Anterior cingulate cortex (tissue), 58 donors: ENCODE measurements at regions not wholly inside any gene's neighbourhood (a gene's known extent, or its start where the extent isn't known, plus 50 kb on each side); places are given as distances from the start of the nearest gene placed in this dataset.

Source experiments
- DNase-seq, 58 donors: peaks; one replicate each; lab custom pipeline; 2025; lab: John Stamatoyannopoulos, UW

- no peak for DNase-seq
These were observed 410.9 kb downstream of the TYW1 start for GRCh38 chr7:67407392-67408071.

GRCh38 chr7:67408109-67408508, 411.5 kb downstream of the TYW1 start:
- no peak for DNase-seq

DNA sequence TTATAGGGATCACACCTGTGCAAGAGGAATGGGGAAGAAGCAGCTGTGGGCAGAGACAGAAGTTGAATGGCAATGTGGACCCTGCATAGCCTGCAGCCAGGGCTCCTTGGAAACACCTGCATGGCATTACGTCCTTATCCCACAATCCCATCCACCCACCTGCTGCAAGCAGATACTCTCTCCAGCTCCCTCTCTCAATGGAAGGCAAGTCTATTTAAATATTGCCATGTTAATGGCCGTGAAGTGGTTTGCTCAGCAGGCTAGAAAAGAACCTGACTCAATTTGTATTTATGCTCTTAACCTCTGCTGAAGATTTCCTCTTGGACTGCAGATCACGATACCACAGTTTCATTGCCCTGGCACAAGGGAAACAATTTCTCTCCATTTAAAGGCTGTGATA, 417.0 kb downstream of the TYW1 start:
- DNase-seq = no peak

- DNase-seq = no peak
These were observed 418.2 kb downstream of the TYW1 start for GRCh38 chr7:67414858-67415257.

- DNase-seq = no peak
These were observed 426.0 kb downstream of the TYW1 start for GRCh38 chr7:67422601-67423000.

DNA sequence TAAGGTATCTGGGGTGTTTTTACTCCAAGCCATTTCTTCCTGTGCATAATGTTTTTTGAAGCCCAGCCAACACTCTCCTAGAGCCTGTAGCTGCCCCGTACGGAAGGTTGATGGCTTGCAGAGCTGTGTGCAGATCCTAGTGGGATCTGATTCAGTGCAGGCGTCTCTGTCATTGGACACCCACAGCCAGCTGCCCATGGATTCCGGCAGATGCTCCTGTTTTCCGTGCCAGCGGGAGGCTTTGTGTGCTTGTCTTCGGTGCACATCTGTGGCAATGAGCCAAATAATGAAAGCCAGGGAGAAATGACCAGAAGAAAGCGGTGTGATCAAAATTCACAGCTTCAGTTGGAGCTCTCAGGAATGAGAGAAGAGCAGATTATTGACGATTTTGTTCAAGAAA, 426.4 kb downstream of the TYW1 start:
- DNase-seq = peak in 5 of 58 donors; percentile 0 to 14 (median 2)

GRCh38 chr7:67426654-67427053, 430.0 kb downstream of the TYW1 start:
- no peak for DNase-seq

DNA sequence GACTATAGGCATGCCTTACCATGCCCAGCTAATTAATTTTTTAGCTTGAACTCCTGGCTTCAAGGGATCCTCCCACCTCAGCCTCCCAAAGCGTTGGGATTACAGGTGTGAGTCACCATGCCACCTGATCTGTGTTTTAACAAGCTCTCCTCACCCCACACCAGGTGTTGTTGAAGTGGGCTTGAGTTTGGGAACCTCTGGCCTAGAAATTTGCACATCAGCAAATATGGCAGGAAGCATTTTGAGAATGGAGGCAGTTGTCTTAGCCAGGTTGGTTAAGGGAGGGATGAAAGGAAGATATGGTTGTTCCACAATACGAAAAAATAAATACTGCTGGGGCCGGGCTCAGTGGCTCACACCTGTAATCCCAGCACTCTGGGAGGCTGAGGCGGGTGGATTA, 433.1 kb downstream of the TYW1 start:
- DNase-seq = no peak

- DNase-seq = no peak
These were observed 436.1 kb downstream of the TYW1 start for GRCh38 chr7:67432536-67433234.

DNA sequence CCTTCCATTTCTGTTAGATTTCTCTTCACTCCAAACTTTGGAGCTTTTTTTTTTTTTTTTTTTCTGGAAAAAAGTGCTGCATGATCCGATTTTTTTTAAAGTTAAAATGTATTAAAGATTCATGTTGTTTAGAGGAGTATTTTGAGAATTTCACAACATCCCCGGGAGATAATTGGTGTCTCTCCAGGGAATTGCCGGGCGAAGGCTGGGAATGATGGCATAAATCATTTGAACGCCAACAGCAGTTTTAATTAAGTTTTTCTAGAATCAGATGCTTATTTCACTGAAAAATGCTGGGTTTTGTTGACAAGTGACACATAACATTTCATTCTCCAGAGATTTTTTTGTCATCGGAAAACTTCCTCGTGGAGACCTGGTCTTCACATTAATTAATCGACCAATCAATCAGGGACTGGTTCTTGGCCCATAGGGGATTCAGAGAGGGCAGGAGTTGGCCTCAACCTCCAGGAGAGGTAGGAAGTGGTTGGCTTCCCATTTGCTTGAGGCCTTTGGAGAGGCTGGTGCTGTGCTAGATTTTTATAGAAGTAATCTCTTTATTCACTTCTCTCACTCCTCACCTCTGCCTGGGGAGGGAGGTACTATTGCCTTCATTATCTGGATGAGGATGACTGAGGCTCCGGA, 439.4 kb downstream of the TYW1 start:
- DNase-seq = no peak

DNA sequence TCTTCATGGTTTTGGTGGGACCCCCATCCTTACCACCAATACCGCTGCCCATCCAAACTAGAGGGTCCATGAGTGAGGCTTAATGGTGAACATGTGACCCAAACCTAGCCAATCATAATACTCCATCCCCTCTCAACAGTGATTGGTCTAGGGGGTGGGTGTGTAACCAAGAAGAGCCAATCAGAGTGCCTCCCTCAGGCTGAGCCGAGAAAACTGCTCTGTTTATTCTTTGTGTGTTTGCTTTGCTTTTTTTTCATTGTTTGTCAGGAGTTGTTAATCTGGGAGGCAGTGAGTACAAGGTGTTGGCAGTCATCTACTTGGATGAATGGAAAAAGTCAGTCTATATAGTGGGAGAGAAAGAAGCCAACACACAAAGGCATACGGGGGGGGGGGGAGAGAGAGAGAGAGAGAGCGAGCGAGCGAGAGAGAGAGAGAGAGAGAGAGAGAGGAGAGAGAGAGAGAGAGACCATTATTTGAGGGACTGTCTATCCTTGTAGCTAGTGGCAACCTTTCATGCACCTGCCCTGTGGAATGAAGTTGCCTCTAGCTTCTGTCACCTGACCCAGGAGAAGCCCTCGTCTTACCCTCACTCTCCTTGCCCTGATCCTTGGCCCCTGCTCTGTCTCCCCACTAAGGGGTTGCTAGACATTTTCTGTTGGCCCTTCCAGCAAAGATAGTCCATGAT, 441.7 kb downstream of the TYW1 start:
- DNase-seq = no peak

DNA sequence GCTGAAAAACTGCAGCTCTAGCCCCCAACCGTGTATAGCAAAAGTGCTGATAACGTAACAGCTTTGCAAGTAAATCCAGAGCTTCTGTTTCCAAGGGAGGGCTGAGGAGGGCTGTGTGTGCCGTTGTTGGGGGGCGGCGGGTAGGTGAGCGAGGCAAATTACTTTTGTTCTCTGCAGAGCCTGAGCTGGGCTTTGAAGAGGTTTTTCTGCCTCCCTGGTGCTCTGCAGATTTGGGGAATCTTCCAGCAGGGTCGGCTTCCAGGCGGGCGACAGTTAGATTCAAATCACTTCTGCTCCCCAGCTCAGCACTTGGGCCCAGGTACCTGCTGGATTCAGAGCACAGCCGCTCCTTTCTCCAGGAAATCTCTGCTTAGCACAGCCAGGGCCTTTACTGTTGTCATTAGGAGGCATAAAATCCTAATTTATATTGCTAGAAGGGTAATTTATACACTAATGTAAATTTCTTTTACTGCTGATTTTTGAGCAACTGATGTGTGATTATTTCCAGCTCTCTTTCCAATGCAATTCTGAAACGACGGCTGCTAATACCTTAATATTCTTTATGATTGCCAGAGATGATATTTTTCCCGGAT, 442.4 kb downstream of the TYW1 start:
- DNase-seq = peak in 1 of 58 donors; percentile 3

DNA sequence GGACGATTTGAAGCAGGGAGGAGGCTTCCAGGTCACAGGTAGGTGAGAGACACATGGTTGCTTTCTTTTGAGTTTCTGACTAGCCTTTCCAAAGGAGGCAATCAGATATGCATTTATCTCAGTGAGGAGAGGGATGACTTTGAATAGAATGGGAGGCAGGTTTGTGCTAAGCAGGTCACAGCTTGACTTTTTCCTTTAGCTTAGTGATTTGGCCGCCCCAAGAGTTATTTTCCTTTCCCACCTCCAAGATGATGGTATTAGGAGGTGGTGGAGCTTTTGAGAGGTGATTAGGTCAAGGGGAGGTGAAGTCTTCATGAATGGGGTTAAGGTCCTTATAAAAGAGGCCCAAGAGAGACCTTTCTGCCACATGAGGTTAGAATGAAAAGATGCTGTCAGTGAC, 443.7 kb downstream of the TYW1 start:
- no peak for DNase-seq

- no peak for DNase-seq
These were observed 449.1 kb downstream of the TYW1 start for GRCh38 chr7:67445728-67446127.

DNA sequence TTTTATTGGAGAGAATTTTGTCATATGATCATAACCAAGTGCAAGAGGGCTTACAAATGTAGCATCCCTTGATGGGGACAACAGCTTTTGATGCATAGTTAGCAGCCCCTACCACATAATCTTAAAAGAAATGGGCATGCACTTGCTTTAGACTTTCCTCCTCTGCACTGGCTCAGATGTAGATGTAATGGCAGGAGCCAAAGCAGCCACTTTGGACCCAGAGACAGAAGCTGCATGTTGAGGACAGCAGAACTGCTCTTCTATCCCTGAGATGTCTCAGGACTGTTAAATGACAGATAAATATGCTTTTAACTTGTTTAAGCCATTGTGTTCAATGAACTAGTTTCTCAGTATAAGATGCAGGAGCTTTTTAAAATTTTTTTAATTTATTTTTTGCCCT, 450.7 kb downstream of the TYW1 start:
- DNase-seq = no peak

DNA sequence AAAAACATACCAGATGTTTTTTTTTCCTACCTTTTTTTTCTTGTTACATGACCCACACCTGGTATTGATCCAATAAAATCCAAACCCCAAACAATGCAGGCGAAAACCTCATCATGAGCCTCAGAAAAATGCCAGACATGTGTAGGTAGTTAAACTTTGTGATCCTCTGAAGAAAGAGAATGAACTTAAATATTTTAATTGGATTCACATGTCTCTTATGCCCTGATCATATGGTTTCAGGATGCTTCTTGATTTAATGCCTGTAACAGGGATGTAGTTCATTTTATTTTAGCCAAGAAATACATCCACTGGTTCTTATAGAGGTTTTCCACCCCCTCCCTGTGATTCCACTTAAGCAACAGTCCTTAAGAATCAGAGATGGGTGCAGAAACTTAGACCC, 451.6 kb downstream of the TYW1 start:
- DNase-seq = no peak

GRCh38 chr7:67450171-67450570, 453.5 kb downstream of the TYW1 start:
- no peak for DNase-seq

DNA sequence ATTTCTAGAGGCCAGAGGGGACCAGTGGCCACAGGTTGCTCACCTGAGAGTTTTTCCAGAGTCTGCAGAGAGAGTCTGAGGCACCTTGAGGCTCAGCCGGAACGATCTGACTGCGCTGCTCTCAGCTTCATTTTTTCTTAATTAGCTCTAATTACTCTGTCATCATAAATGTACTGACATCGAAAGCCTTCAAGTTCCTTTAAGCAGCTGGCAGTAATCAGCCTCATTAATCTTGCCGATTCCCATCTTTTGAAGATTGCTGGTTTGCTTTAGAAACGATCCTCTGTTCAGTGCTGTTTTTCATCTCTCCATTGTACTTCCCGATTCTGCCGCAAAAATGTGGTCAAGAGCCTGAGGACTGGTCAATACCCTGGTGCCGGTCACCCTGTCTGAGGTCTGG, 454.7 kb downstream of the TYW1 start:
- no peak for DNase-seq

DNA sequence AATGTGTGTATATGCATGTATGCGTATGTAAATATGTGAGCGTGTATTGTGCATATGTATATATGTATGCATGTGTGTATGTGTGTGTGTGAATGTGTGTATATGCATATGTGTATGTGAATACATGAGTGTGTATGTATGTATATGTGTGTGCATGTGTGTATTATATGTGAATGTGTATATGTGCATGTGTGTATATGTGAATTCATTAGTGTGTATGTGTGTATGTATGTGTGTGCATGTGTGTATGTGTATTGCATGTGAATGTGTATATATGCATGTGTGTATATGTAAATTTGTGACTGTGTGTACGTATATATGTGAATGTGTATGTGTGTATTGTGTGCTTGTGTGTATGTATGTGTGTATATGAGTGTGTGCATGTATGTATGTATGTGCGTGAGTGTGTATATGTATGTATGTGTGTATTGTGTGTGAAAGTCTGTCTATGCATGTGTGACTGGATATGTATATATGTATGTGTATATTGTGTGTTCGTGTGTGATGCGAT, 455.9 kb downstream of the TYW1 start:
- no peak for DNase-seq

- DNase-seq = peak in 1 of 58 donors; percentile 8
These were observed 457.1 kb downstream of the TYW1 start for GRCh38 chr7:67453580-67454380.
